Ecto neural progenitor cell (in vitro differentiated cells): ENCODE measurements at regions not wholly inside any gene's neighbourhood (a gene's known extent, or its start where the extent isn't known, plus 50 kb on each side); places are given as distances from the start of the nearest gene placed in this dataset.
"Not testable (repeated sequence)": the region's sequence is repeated elsewhere in the genome, so short reads cannot be mapped to it uniquely, and the experiment has no call there.

Source experiments
- DNase-seq: peaks from one replicate; pipeline ENCODE4 v3.0.0-alpha.2; 2018; ENCODE audit warnings: low spot score

- no peak for DNase-seq
These were observed 1241.5 kb upstream of the WWC1 start for GRCh38 chr5:167049771-167050567.

GRCh38 chr5:167050568-167051401, 1240.7 kb upstream of the WWC1 start:
- DNase-seq = no peak

GRCh38 chr5:167051402-167051768, 1240.1 kb upstream of the WWC1 start:
- no peak for DNase-seq

GRCh38 chr5:167052791-167053190, 1238.7 kb upstream of the WWC1 start:
- no peak for DNase-seq

- DNase-seq = no peak
These were observed 1233.8 kb upstream of the WWC1 start for GRCh38 chr5:167057665-167058064.

GRCh38 chr5:167061695-167062094, 1229.8 kb upstream of the WWC1 start:
- DNase-seq = no peak

- DNase-seq = no peak
These were observed 1228.3 kb upstream of the WWC1 start for GRCh38 chr5:167063116-167063515.

- DNase-seq = no peak
These were observed 1227.7 kb upstream of the WWC1 start for GRCh38 chr5:167063788-167064187.

GRCh38 chr5:167064198-167064776, 1227.2 kb upstream of the WWC1 start:
- DNase-seq = no peak

- DNase-seq = no peak
These were observed 1225.7 kb upstream of the WWC1 start for GRCh38 chr5:167065794-167066193.

- no peak for DNase-seq
These were observed 1219.3 kb upstream of the WWC1 start for GRCh38 chr5:167071981-167072610.

GRCh38 chr5:167081561-167081960, 1209.9 kb upstream of the WWC1 start:
- DNase-seq = no peak

- no peak for DNase-seq
These were observed 1194.6 kb upstream of the WWC1 start for GRCh38 chr5:167096816-167097215.

- DNase-seq = no peak
These were observed 1187.1 kb upstream of the WWC1 start for GRCh38 chr5:167104351-167104750.

GRCh38 chr5:167105941-167106340, 1185.5 kb upstream of the WWC1 start:
- no peak for DNase-seq

GRCh38 chr5:167107684-167108083, 1183.8 kb upstream of the WWC1 start:
- no peak for DNase-seq

GRCh38 chr5:167108266-167108665, 1183.2 kb upstream of the WWC1 start:
- DNase-seq = not testable (repeated sequence)

GRCh38 chr5:167112556-167112955, 1178.9 kb upstream of the WWC1 start:
- no peak for DNase-seq

GRCh38 chr5:167122267-167122666, 1169.2 kb upstream of the WWC1 start:
- no peak for DNase-seq

- DNase-seq = no peak
These were observed 1168.3 kb upstream of the WWC1 start for GRCh38 chr5:167123126-167123525.

- DNase-seq = no peak
These were observed 1162.9 kb upstream of the WWC1 start for GRCh38 chr5:167128581-167128980.

- no peak for DNase-seq
These were observed 1150.7 kb upstream of the WWC1 start for GRCh38 chr5:167140548-167141291.
